ENCODE measurements at regions not wholly inside any gene's neighbourhood (a gene's known extent, or its start where the extent isn't known, plus 50 kb on each side); places are given as distances from the start of the nearest gene placed in this dataset.

DNA sequence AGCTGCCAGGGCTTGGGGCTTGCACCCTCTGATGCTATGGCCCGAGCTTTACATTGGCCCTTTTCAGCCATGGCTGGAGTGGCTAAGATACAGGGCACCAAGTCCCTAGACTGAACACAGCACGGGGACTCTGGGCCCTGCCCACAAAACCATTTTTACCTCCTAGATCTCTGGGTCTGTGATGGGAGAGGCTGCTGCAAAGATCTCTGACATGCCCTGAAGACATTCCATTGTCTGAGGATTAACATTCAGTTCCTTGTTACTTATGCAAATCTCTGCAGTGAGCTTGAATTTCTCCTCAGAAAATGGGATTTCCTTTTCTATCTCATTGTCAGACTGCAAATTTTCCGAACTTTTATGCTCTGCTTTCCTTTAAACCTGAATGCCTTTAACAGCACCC is 337.0 kb upstream of the SMC2 start:
- H3K4me2 ChIP-seq (ENCODE audit: low read depth, low read length) = no peak overlapping the region
- no peak overlapping the region for H3K4me3 ChIP-seq (replicated peaks in 1 of 3; ENCODE audit: insufficient read depth in 1 of 3, low read depth in 2 of 3, low read length in 3 of 3)
- H3K4me1 ChIP-seq (ENCODE audit: insufficient read depth, low read length) = no peaks in the 10 kb centered on the region
- no peaks in the 10 kb centered on the region for H3K36me3 ChIP-seq (replicated peaks in 1 of 2; ENCODE audit: control insufficient read depth in 1 of 2, insufficient read depth in 2 of 2, low read length in 2 of 2)
- H3K27me3 ChIP-seq (ENCODE audit: control insufficient read depth in 1 of 2, insufficient read depth in 2 of 2, low read length in 2 of 2) = no peaks in the 10 kb centered on the region
- FAIRE-seq (no peak), ATAC-seq (no peak), DNase-seq (ENCODE audit: low spot score) (no peak)
- WGBS (ENCODE audit: low lambda C conversion rate) = 0% methylated on average over 2 of the region's 3 CpGs
- no peaks in the 10 kb centered on the region for H3K79me2 ChIP-seq (ENCODE audit: insufficient read depth, low read length)
- no peak overlapping the region for H2AFZ ChIP-seq (ENCODE audit: low read length)
- in situ Hi-C loops (cut with HindIII; ENCODE audit: extremely low pct_ligation_motif_present, low pct_unique_long_range_greater_than_20kb) = no loop called here
- intact Hi-C loops (cut with micrococcal nuclease; ENCODE audit: unreplicated experiment) = no loop called here
- POLR2A ChIA-PET = no interaction called here
- no peak for TF ChIP-seq ZNF326 (CRISPR knock-in tag; IDR thresholded peaks at IDR 0.05; ENCODE audit: borderline replicate concordance)
- TF ChIP-seq KDM3A (CRISPR knock-in tag; IDR thresholded peaks at IDR 0.05; ENCODE audit: low read depth) = no peak
- no peak for TF ChIP-seq KMT2A (CRISPR knock-in tag; IDR thresholded peaks at IDR 0.05)
- no peak for TF ChIP-seq FOXA1 (IDR thresholded peaks at IDR 0.05)
- TF ChIP-seq FOXA1 (CRISPR knock-in tag; IDR thresholded peaks at IDR 0.05) = no peak
- TF ChIP-seq SAFB2 (CRISPR knock-in tag; IDR thresholded peaks at IDR 0.05; ENCODE audit: borderline replicate concordance, low read depth) = no peak
- TF ChIP-seq, protein P1, sequence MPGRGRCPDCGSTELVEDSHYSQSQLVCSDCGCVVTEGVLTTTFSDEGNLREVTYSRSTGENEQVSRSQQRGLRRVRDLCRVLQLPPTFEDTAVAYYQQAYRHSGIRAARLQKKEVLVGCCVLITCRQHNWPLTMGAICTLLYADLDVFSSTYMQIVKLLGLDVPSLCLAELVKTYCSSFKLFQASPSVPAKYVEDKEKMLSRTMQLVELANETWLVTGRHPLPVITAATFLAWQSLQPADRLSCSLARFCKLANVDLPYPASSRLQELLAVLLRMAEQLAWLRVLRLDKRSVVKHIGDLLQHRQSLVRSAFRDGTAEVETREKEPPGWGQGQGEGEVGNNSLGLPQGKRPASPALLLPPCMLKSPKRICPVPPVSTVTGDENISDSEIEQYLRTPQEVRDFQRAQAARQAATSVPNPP (CRISPR knock-in tag; IDR thresholded peaks at IDR 0.05) = no peak
- no peak for TF ChIP-seq UBTF (CRISPR knock-in tag; IDR thresholded peaks at IDR 0.05)
- TF ChIP-seq ZNF230 (CRISPR knock-in tag; IDR thresholded peaks at IDR 0.05) = no peak
- no peak for TF ChIP-seq ZBTB3 (CRISPR knock-in tag; IDR thresholded peaks at IDR 0.05; ENCODE audit: borderline replicate concordance, low read depth)
- TF ChIP-seq, protein P2, sequence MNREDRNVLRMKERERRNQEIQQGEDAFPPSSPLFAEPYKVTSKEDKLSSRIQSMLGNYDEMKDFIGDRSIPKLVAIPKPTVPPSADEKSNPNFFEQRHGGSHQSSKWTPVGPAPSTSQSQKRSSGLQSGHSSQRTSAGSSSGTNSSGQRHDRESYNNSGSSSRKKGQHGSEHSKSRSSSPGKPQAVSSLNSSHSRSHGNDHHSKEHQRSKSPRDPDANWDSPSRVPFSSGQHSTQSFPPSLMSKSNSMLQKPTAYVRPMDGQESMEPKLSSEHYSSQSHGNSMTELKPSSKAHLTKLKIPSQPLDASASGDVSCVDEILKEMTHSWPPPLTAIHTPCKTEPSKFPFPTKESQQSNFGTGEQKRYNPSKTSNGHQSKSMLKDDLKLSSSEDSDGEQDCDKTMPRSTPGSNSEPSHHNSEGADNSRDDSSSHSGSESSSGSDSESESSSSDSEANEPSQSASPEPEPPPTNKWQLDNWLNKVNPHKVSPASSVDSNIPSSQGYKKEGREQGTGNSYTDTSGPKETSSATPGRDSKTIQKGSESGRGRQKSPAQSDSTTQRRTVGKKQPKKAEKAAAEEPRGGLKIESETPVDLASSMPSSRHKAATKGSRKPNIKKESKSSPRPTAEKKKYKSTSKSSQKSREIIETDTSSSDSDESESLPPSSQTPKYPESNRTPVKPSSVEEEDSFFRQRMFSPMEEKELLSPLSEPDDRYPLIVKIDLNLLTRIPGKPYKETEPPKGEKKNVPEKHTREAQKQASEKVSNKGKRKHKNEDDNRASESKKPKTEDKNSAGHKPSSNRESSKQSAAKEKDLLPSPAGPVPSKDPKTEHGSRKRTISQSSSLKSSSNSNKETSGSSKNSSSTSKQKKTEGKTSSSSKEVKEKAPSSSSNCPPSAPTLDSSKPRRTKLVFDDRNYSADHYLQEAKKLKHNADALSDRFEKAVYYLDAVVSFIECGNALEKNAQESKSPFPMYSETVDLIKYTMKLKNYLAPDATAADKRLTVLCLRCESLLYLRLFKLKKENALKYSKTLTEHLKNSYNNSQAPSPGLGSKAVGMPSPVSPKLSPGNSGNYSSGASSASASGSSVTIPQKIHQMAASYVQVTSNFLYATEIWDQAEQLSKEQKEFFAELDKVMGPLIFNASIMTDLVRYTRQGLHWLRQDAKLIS (CRISPR knock-in tag; IDR thresholded peaks at IDR 0.05) = no peak
- TF ChIP-seq NKX3-1 (CRISPR knock-in tag; IDR thresholded peaks at IDR 0.05) = no peak
- TF ChIP-seq, protein P3, sequence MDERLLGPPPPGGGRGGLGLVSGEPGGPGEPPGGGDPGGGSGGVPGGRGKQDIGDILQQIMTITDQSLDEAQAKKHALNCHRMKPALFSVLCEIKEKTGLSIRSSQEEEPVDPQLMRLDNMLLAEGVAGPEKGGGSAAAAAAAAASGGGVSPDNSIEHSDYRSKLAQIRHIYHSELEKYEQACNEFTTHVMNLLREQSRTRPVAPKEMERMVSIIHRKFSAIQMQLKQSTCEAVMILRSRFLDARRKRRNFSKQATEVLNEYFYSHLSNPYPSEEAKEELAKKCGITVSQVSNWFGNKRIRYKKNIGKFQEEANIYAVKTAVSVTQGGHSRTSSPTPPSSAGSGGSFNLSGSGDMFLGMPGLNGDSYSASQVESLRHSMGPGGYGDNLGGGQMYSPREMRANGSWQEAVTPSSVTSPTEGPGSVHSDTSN (CRISPR knock-in tag; IDR thresholded peaks at IDR 0.05) = no peak
- no peak for TF ChIP-seq ZNF350 (CRISPR knock-in tag; IDR thresholded peaks at IDR 0.05; ENCODE audit: borderline replicate concordance, low read depth)
- no peak overlapping the region for H3K27ac ChIP-seq (ENCODE audit: extremely low read length, insufficient read depth, low read length)
- H3K9ac ChIP-seq (ENCODE audit: insufficient read depth, low read depth, low read length) = no peak overlapping the region
- no TSS peak for BruUV-seq (replicated peaks)
- CTCF ChIA-PET (ENCODE audit: low intra/inter-chr PET ratio, low total read pairs) = no interaction called here
- no peaks in the 10 kb centered on the region for H4K20me1 ChIP-seq (ENCODE audit: insufficient read depth, low read length)
- peaks cover 12% of the 10 kb centered on the region for H3K9me3 ChIP-seq (ENCODE audit: low read length)
